GM18868 (cell line): ENCODE measurements at regions not wholly inside any gene's neighbourhood (a gene's known extent, or its start where the extent isn't known, plus 50 kb on each side); places are given as distances from the start of the nearest gene placed in this dataset.
"Not testable (repeated sequence)": the region's sequence is repeated elsewhere in the genome, so short reads cannot be mapped to it uniquely, and the experiment has no call there.

ENCODE experiments used
- ATAC-seq: cut with Tn5 transposase; IDR thresholded peaks from one replicate; pipeline ENCODE4 v1.9.1; 2021; ENCODE audit warnings: mild to moderate bottlenecking, moderate library complexity; ENCODE audit not compliant: unreplicated experiment

DNA sequence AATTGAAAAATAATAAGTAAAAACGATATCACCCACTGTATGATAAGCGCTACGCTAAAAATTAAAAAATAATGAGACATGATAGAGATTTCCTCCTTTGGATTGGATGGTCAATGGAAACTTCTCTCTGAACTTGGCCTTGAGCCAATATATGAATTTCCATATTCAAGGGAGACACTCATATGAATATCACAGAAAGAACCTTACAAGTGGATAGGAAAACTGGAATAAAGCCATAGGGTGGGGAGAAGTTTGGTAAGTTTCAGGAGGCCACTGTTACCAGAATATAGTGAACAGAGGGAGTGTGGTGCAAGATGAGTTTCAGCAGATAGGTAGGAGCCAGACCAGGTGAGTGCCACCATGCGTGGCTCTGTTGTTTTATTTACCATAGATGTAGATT, 147.2 kb downstream of the SEM1 start:
- no peak for ATAC-seq

DNA sequence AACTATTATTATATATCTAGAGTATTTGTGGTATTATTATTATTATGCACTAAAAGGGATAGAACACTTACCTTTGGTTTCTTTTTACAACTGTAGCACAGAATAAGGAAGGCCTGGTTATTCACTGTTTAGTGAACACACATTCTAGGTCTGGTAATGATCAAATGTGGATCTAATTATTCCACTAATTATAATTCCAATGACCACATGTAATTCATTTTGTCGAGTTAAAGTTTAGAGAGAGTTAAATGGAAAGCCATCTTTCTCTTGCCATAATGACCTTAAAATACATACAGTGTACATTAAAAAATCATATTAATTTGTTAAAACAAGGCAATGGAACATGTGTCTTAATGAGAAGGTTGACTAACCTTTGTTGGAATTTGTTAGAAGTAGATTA, 147.8 kb downstream of the SEM1 start:
- no peak for ATAC-seq

DNA sequence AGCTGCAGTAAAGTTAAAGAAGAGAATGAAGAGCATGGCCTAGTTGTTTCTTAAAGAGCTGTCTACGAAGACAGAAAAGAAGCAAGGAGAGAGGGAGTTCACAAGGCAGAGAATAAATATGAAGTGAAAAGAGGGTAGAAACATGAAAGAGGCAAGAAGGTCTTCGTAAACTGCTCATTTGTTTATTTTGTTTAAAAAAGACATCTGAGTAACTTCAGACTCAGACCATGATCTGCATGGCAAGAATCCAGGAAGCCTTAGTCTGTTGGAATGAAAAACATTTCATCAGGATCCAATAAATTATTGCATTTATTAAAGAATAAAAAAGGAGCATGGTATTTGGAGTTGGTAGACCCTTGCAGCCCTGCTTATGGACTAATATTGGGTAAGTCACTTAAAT, 151.1 kb downstream of the SEM1 start:
- no peak for ATAC-seq

DNA sequence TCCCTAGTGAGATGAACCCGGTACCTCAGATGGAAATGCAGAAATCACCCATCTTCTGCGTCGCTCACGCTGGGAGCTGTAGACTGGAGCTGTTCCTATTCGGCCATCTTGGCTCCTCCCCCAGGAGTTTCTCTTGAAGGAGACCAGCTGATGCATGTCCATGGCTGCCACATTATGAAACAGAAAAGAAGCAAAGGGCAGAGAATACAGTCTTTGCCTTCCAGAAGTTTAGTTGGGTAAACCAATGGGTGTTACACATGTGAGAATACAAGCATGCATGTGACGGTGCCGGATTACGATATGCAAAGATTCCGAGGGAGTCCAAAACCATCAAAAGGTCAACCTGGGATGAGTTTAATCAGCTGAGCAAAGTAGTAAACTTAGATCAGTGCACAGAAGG, 151.6 kb downstream of the SEM1 start:
- no peak for ATAC-seq

DNA sequence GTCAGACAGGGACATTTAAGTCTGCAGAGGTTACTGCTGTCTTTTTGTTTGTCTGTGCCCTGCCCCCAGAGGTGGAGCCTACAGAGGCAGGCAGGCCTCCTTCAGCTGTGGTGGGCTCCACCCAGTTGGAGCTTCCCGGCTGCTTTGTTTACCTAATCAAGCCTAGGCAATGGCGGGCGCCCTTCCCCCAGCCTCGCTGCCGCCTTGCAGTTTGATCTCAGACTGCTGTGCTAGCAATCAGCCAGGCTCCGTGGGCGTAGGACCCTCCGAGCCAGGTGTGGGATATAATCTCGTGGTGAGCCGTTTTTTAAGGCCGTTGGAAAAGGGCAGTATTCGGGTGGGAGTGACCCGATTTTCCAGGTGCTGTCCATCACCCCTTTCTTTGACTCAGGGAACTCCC, 152.0 kb downstream of the SEM1 start:
- ATAC-seq = not testable (repeated sequence)

DNA sequence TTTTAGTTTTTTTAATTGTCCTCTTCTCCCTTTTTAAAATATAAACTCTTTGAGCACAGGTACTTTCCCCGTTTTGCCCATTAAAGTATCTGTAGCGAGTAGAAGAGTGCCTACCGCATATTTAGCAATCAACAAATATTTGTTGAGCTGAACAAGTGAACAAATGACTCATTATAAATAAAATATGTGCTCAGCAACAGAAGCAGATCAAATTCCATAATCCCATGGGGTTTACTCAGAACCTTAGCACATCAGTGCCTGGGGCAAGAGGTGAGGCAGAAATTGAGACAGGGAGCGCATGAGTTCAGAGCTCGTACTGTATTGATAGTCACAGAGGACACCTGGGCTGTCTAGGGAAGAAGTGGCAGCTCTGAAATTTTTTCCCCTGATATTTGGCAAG, 161.0 kb downstream of the SEM1 start:
- ATAC-seq = no peak

DNA sequence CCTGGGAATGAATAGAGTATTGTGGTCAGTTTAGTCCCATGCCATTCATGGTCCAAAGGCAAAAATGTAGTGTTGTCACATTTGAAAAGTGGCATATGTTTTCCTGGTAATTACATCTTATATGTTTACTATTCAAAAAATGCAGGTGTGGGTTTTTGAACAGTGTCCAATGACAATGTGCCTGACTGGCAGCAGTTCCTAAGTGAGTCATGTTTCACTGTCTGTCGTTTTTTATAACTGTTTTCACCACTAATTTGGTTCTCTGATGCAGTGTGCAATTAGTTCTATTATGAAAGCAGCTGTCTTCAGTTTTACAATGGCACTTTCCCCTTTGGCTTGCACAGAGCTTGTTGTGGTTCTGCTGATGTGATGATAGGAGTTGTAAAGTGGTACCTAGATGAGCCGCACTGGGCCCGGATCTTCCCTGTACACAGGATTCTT, 162.3 kb downstream of the SEM1 start:
- ATAC-seq = no peak

DNA sequence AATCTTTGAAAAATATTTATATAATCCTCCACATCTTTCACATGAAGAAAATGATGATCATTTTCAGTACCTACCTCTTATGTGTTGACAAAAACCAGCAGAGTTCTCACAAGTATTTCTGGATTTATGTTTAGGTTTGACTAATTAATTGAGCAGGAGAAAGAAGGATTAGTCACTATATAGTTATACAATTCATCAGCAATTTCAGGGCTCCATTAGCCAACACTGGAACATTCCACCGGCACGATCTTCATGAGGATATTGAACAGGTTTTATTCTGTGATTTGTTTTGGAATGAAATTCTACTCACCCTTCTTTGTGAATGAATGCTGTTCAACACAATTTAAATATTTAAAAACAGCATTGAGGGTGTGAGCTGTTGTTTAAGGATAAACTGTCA, 163.2 kb downstream of the SEM1 start:
- ATAC-seq = no peak

DNA sequence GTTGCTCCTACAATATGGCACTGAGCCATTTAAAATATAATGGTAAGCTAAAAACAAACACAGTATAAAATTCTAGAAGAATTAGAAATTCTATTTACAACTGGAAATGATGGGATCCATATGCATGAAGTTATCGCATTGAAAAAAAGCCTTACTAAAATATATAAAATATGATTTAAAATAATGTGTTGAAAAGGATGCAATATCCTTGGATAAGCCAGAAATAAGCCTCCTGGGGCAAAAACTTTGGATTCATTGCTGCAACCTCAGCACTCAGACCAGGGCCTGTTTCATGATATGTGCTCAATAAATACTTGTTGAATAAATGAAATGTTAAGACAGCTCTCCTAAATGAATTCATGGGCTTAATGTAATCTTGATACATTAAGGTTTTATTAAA, 170.2 kb downstream of the SEM1 start:
- ATAC-seq = no peak

DNA sequence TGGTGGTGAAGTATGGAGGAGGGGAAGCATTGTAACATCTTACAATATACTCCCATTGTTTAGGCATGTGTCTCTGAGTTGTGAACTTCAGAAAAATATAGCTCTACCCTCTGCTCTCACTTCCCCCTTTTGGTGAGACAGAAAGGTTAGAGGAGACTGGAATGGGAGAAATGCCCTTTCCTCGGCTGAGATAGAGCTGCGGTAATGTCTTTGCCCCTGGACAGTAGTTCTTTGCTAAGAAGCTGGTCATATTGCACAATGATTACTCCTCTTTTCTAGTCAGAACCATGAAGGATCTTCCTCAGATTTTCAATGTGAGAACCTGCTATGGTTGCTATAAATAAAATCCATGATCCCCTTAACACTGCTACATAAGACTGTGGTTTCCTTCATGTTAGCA, 171.0 kb downstream of the SEM1 start:
- ATAC-seq = no peak

DNA sequence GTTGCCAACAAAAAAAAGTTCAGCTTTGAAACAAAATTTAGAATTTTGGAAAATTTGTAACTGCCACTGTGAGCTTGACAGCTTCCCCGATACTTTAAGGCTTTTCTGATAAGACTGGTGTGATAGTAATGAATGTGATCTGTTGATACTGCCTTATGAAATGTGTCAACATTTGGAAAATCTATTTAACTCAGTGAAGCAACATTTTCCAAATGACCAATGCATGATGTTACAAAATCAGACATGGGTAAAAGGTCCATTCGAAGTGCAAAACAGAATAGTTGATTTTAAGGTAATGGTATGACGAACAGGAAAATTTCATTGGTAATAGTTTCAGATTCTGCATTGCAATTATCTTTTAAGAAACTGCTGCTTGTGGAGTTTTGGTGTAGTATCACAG, 175.4 kb downstream of the SEM1 start:
- ATAC-seq = no peak

DNA sequence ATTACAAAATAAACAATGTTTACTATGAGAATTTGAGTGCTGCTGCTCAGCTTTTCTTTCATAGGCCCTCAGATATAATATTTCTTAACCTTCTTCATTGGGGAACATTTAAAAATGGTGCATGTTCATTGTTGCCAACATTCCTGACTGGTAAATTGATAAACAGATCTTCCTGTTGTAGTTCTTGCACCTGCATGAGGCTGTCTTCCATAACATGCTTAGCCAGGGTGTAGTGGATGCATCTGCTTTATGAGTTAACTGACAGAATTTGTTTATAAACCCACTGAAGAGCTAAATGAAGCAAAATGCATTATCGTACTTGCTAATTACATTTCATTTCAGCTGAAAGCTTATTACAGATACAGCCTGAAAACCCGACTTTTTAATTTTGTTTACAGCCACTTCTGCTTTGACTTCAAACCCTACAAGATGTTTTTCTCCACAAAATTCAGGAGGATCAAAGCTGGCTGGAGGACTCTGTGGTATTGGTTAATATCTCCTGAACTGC, 177.2 kb downstream of the SEM1 start:
- ATAC-seq = no peak

DNA sequence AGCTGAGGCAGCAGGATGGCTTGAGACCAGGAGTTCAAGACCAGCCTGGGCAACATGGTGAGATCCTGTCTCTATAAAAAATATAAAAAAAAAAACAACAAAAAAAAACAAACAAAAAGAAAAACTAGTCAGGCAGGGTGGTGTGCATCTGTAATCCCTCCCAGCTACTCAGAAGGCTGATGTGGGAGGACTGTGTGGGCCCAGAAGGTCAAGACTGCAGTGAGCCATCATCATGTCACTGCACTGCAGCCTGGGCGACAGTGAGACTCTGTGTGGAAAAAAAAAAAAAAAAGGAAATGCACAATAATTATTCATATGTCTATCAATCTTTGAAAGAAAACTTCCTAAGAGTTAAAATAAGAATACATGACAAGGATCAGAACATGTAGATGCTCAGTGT, 178.3 kb downstream of the SEM1 start:
- ATAC-seq = no peak

DNA sequence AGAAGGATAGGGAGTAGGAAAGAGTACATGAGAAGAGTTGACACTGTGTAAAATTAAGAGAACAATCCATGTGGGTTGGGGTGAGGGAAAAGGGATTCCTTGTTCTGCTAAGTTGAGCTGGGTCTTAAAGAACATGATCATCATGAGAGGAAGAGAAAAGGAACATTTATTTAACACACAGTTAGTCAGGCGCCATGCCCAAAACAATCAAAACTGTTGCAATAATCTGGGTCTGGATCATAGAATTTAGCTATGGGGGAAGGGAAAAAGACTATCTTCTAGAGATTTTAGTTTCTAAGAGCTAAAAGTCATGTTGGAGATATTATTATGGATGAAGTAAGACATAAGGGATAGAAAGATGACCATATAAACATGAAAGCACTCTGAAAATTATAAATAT, 178.9 kb downstream of the SEM1 start:
- no peak for ATAC-seq

DNA sequence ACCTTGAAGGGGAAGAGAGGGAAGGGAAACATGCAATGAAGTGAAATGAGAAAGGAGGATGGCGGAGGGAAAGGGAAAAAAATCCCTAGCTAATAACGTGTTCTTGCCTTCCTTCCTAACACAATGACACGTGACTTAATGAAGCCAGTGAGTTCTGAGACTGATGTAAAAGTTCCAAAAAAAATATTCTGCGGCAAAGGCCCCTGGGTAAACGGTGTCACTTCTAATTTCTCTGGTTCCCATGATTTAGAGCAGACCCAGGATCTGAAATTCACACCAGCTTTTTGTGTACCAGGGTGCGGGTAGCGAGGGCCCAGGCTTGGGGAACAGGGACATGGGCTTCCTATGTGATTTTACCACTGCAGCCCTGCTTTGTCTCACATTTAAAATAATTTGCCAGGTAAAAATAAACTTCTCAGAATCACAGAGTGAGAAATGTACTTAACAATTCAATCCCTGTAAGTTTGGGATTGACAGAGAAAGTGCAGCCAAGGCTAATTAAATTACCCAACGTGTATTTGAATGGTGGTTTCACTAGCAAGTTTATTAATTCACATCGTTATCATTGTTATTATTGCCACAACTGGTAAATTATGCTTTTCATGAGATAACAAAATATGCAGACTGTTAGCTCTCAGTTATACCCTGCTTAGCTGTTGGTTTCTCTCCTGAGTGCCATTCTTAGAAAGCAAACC, 182.4 kb downstream of the SEM1 start:
- ATAC-seq = no peak

DNA sequence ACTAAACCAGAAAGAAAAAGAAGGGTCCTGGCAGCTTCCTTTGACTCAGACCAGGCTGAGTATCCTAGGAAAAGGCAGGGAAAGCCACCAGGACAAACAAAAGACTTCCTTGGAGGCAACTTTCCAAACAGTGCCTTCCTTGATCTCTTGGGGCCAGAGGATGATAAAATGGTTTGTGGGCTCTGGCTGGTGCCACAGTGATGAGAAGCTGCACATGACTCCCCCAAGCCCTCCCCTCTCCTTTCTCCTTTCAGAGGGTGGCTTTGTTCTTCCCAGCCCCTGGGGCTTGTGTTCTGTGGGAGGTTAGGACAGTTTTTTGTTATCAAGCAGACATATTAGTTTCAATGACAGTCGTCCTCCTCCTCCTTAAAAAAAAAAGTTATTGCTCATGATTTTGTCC, 183.2 kb downstream of the SEM1 start:
- no peak for ATAC-seq

DNA sequence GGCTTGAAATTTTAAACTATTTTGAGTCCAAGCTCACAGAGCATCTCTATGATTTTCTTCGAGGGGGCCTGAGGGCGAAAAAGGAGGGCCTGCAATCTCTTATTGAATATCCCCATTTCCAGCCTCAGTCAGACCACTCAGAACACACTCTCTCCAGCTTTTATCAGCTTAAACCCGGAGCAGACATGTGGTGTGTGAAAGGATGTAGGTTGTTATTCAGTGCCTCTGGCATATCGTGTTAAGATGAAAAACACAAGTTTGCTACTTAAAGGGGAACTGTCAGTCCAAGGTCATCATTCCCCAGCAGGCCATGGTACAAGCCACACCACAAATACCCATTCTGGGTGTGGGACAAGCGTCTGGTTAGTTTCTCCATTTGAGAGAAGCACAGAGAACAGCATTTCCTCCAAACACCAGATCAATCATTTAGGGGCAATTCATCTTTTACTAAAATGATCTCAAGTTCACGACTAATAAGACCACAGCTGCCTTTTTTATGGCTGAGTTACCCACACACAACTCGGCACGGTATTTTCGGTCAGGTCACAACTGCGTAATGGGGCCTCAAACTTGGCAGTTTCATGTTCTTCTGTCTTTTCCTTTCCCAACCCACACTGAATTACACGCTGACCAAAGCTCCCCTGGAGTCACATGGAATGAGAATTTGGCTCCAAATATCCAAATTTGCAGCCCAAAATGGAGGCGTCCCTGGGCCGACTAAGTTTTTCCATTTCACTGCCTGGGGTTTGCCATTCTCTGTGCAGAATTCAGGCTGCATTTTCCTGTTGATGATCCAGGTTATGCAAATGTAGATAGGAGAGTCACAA, 188.4 kb downstream of the SEM1 start:
- no peak for ATAC-seq

DNA sequence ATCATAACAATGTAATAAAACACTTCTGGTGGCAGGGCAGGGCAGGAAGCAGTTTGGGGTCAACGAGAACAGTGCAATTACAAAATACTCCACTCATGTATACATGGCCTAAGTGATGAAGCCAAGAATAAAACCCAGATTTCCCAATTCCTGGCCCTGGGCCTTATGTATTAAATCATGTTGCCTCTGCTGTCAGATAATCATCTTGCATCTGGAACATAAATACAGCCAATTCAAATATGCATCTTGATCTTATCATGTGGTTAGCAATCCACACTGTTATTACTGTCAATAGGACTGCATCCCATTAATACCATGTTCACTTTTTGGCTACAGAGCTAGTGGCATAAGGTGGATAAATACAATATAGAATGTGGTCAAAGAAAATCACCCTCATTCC, 186.5 kb upstream of the SLC25A13 start:
- ATAC-seq = no peak

DNA sequence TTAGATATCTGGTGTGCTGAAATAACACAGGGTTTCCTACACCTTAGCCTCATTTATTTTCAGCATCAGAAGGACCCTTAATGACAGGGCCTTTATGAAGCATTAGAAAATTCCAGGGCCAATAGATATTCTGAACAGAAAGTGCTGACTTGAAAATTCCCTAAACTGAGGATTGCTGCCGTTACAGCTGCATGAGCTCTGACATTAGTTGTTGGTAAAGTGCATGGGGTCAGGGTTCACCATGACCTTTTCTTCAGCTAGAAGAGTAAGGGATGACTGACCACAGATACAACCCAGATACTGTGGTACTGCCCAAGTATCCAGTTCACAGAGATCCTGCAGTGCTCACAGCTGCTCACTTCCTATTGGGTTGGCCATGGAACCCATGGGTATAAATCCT, 181.7 kb upstream of the SLC25A13 start:
- ATAC-seq = no peak

DNA sequence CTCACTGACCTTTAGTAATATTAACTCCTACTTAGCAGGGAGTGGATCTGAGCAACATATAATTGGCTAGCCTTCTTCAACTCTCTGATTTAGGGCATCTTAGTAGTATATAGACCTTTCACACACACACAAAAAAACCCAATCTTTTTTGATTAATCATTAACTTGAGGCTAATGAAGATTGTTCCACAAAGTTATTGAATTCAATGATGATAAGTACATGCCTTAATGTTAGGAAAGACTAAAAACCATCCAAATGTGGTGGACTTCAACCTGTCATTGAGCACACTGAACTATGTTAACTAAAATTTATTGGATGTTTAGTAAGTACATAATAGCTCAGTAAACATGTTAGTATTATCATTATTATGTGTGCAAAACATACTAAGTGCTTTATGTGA, 179.4 kb upstream of the SLC25A13 start:
- no peak for ATAC-seq

DNA sequence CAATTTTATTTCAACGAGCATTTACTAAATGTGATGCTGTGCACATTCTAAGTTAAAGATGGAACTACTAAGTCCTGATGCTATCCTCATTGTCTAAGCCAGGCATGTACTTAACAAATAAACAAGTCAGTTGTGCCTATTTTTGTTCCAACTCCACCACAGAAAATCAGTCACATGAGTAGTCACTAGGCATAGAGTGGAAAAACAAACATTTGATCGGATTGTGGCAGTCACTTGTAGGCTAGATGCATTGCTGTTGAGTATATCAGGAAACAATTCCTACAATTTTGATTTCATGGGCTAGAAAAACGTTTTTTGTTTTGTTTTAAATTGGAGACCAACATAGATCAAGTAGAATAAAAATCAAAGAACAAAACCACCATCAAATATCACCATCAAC, 177.6 kb upstream of the SLC25A13 start:
- ATAC-seq = no peak

DNA sequence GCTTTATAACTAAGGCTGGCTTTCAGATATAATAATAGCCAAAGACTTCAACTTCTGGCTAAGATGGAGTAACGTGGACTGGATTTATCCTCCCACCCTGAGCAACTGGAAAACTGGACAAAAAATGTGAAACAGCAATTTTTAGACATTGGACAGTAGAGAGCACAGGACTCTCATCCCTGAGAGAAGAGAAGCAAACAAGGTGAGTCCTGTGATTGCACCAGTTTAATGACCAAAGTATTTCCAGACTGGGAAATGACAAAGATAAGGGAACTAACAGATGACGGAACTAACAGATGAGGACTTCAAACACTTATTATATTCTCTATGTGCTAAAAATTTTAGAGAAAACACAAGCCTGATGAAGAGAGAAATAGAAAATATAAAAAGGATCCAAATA, 175.7 kb upstream of the SLC25A13 start:
- no peak for ATAC-seq
